Astrocyte of the spinal cord (primary cell): ENCODE measurements at regions not wholly inside any gene's neighbourhood (a gene's known extent, or its start where the extent isn't known, plus 50 kb on each side); places are given as distances from the start of the nearest gene placed in this dataset.

Source experiments
- DNase-seq: peaks from one replicate; pipeline ENCODE4 v3.0.0; 2011; ENCODE audit warnings: low read depth, low spot score
- H3K4me3 ChIP-seq: 2 replicates; pipeline ENCODE4 v1.5.1; 2011; ENCODE audit warnings: low read depth, mild to moderate bottlenecking, low read length, moderate library complexity
- CTCF ChIP-seq: IDR thresholded peaks from 2 replicates; pipeline ENCODE4 v1.5.1; 2012; ENCODE audit warnings: low read depth, mild to moderate bottlenecking, low read length, inconsistent platforms
- in situ Hi-C: cut with HindIII; loops from 2 replicates; pipeline ENCODE4 v1.10.0; 2017; ENCODE audit warnings: low sequenced_read_pairs

- in situ Hi-C loops, result no loop called here
- no peak overlapping the region for H3K4me3 ChIP-seq
- no peak for TF ChIP-seq CTCF
- no peak for DNase-seq
Observed at GRCh38 chr4:161160718-161161117, 1003.1 kb downstream of the FSTL5 start.

GRCh38 chr4:161148051-161148450 lies 1015.7 kb downstream of the FSTL5 start:
- in situ Hi-C loops, result no loop called here

GRCh38 chr4:161143375-161143774 lies 1020.4 kb downstream of the FSTL5 start:
- in situ Hi-C loops, result no loop called here
- no peak overlapping the region for H3K4me3 ChIP-seq
- TF ChIP-seq CTCF, result no peak
- DNase-seq, result no peak

More at GRCh38 chr4:161148051-161148450, 1015.7 kb downstream of the FSTL5 start:
- no peak overlapping the region for H3K4me3 ChIP-seq
- no peak for TF ChIP-seq CTCF
- no peak for DNase-seq

GRCh38 chr4:161134795-161135194 lies 1029.0 kb downstream of the FSTL5 start:
- no peak for TF ChIP-seq CTCF
- in situ Hi-C loops, result no loop called here
- DNase-seq, result no peak
- no peak overlapping the region for H3K4me3 ChIP-seq

GRCh38 chr4:161133586-161134276 lies 1030.1 kb downstream of the FSTL5 start:
- DNase-seq, result no peak
- TF ChIP-seq CTCF, result no peak
- in situ Hi-C loops, result no loop called here
- H3K4me3 ChIP-seq, result no peak overlapping the region

DNA sequence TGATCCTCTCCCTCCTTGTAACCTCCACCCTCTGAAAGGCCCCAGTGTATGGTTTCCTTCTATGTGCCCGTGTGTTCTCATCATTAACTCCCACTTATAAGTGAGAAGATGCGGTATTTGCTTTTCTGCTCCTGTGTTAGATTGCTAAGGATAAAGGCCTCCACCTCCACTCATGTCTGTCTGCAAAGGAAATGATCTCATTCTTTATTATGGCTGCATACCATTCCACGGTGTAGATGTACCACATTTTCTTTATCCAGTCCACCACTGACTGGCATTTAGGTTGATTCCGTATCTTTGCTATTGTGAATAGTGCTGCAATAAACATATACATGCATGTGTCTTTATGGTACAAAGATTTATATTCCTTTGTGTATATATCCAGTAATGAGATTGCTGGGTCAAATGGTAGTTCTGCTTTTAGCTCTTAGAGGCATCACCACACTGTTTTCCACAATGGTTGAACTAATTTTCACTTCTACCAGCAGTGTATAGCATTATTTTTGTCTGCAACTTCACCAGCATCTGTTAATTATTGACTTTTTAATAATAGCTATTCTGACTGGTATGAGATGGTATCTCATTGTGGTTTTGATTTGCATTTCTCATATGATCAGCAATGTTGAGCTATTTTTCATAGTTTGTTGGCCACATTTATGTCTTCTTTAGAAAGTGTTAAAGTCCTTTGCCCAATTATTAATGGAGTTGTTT lies 1030.9 kb downstream of the FSTL5 start:
- in situ Hi-C loops, result no loop called here
- DNase-seq, result no peak
- TF ChIP-seq CTCF, result no peak
- H3K4me3 ChIP-seq, result no peak overlapping the region
